Loucy (cell line): ENCODE measurements at regions not wholly inside any gene's neighbourhood (a gene's known extent, or its start where the extent isn't known, plus 50 kb on each side); places are given as distances from the start of the nearest gene placed in this dataset.

Experiments
- H2AFZ ChIP-seq: fragments of 200-600 bp; sonication (generic); 2 replicates; pipeline ENCODE4 v1.6.0; 2016; ENCODE audit warnings: antibody characterized with exemption, mild to moderate bottlenecking, low read length, moderate library complexity
- H3F3A ChIP-seq: fragments of 200-600 bp; 2 replicates; pipeline ENCODE4 v1.6.0; 2016; ENCODE audit warnings: antibody characterized with exemption, low read depth, mild to moderate bottlenecking
- H3K27me3 ChIP-seq: fragments of 200-600 bp; sonication (generic); 2 replicates; pipeline ENCODE4 v1.6.1; 2014; ENCODE audit warnings: low read length, mild to moderate bottlenecking; ENCODE audit not compliant: insufficient read depth, poor library complexity, severe bottlenecking
- H3K36me3 ChIP-seq: fragments of 200-600 bp; sonication (generic); 2 replicates; pipeline ENCODE4 v1.6.1; 2016; ENCODE audit warnings: low read length; ENCODE audit not compliant: insufficient read depth
- H3K4me1 ChIP-seq: fragments of 200-600 bp; sonication (generic); 2 replicates; pipeline ENCODE4 v1.5.1; 2014; ENCODE audit warnings: low read length, mild to moderate bottlenecking; ENCODE audit not compliant: insufficient read depth, poor library complexity, severe bottlenecking
- H3K4me2 ChIP-seq: fragments of 200-600 bp; sonication (generic); 2 replicates; pipeline ENCODE4 v1.6.0; 2014; ENCODE audit warnings: antibody characterized with exemption, low read length, low read depth, mild to moderate bottlenecking; ENCODE audit not compliant: poor library complexity, severe bottlenecking
- H3K4me3 ChIP-seq: fragments of 200-600 bp; sonication (generic); 2 replicates; pipeline ENCODE4 v1.5.1; 2014; ENCODE audit warnings: low read length, mild to moderate bottlenecking, mixed read lengths; ENCODE audit not compliant: poor library complexity, severe bottlenecking
- H3K79me2 ChIP-seq: fragments of 200-600 bp; sonication (generic); 2 replicates; pipeline ENCODE4 v1.6.1; 2014; ENCODE audit warnings: low read length; ENCODE audit not compliant: insufficient read depth
- H3K9ac ChIP-seq: fragments of 200-600 bp; sonication (generic); 2 replicates; pipeline ENCODE4 v1.6.0; 2014; ENCODE audit warnings: mild to moderate bottlenecking, low read depth, low read length, moderate library complexity; ENCODE audit not compliant: poor library complexity, severe bottlenecking
- H3K9me2 ChIP-seq: fragments of 200-600 bp; sonication (generic); replicated peaks from 2 replicates; pipeline ENCODE4 v1.6.1; 2016; ENCODE audit warnings: low read depth, low read length, mixed read lengths
- H3K9me3 ChIP-seq: fragments of 200-600 bp; sonication (generic); 2 replicates; pipeline ENCODE4 v1.6.1; 2014; ENCODE audit warnings: mild to moderate bottlenecking, antibody characterized with exemption, low read length, low read depth; ENCODE audit not compliant: insufficient read depth
- H4K20me1 ChIP-seq: fragments of 200-600 bp; sonication (generic); 2 replicates; pipeline ENCODE4 v1.6.0; 2014; ENCODE audit warnings: antibody characterized with exemption, low read length, mild to moderate bottlenecking; ENCODE audit not compliant: insufficient read depth, poor library complexity, severe bottlenecking
- CTCF ChIP-seq: fragments of 200-600 bp; sonication (generic); conservative IDR thresholded peaks from 2 replicates; pipeline ENCODE4 v1.5.1; 2014; ENCODE audit warnings: mild to moderate bottlenecking, antibody characterized with exemption, low read length
- EZH2phosphoT487 ChIP-seq: fragments of 200-600 bp; IDR thresholded peaks from 2 replicates; pipeline ENCODE4 v1.6.1; 2018; ENCODE audit warnings: antibody characterized with exemption, mild to moderate bottlenecking, moderate library complexity, borderline replicate concordance

DNA sequence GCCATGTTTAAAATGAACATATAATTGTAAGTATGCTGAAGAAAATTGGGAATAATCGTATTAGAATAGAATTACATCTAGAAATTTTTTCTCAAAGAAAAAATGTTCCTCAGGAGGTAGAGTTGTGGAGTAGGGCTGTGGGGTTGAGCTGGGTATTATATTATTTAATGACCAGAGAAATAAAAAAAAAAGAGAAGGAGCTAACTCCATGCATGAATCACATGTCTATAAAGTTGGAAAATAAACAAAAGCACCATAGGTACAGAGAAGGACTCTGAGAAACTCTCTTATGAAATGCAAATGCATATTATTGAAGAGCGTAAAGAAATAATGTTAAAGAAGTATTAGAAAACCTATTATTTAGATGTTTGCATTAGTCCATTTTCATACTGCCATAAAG, 405.5 kb downstream of the EFNB2 start:
- Histone ChIP-seq H3K36me3 (no peaks in the 10 kb centered on the region), H3K9me2 (no peaks in the 10 kb centered on the region), H3K9ac (no peak overlapping the region), H3K79me2 (no peaks in the 10 kb centered on the region), H3K4me2 (no peak overlapping the region), H3K27me3 (no peaks in the 10 kb centered on the region), H3K4me1 (no peaks in the 10 kb centered on the region), H4K20me1 (no peaks in the 10 kb centered on the region), H3F3A (no peaks in the 10 kb centered on the region), H2AFZ (no peak overlapping the region), H3K9me3 (peaks cover 8% of the 10 kb centered on the region; the same call in 1 of the 2 replicates), H3K4me3 (no peak overlapping the region)
- TF ChIP-seq CTCF = no peak
- TF ChIP-seq EZH2phosphoT487 = no peak

DNA sequence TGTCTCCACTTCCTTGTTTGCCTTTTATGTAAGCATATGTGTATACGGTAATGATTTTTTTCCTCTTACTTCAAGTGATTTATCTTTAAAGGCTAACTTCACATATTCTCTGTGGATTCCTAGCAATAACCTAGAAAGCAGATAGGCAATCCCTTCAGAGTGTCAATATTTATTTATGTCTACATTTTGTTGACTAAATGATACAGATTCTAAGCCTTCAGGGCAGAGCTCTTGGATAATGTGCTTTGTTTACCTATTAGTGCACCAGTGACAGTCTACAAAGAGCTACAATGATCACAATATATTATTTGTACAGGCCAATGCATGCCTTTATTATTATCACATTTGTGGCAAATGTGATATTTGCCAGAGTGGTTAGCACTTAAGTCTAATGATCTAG, 406.2 kb downstream of the EFNB2 start:
- Histone ChIP-seq H3K9ac (no peak overlapping the region), H2AFZ (no peak overlapping the region), H3F3A (no peaks in the 10 kb centered on the region), H3K9me3 (0 out of 2 replicates have a peak, but pooled peaks cover 3% of the 10 kb centered on the region), H3K27me3 (no peaks in the 10 kb centered on the region), H3K4me1 (no peaks in the 10 kb centered on the region), H3K79me2 (no peaks in the 10 kb centered on the region), H3K4me2 (no peak overlapping the region), H3K9me2 (no peaks in the 10 kb centered on the region), H4K20me1 (no peaks in the 10 kb centered on the region), H3K4me3 (no peak overlapping the region), H3K36me3 (no peaks in the 10 kb centered on the region)
- no peak for TF ChIP-seq EZH2phosphoT487
- TF ChIP-seq CTCF = no peak

DNA sequence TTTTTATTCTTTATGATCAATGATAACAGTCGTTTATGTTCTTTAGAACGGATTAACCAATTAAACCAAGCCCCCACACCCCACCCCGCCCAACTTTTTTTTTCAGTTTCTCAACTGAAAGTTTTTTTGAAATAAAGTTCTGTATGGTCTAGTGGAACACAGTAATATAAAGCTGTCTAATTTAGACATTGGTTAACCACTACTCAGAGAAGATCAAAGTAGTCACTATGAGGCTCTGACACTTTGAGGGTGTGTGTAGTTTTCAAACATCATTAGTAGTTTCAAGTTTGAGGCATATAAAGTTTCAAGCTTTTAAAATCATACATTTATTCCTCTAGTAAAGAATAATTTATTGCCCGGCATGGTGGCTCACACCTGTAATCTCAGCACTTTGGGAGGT, 413.2 kb downstream of the EFNB2 start:
- H2AFZ ChIP-seq = no peak overlapping the region
- H3K4me1 ChIP-seq = no peaks in the 10 kb centered on the region
- H3K36me3 ChIP-seq = no peaks in the 10 kb centered on the region
- no peak overlapping the region for H3K9ac ChIP-seq
- H3K9me3 ChIP-seq = no peaks in the 10 kb centered on the region
- H3K4me2 ChIP-seq = no peak overlapping the region
- H4K20me1 ChIP-seq = no peaks in the 10 kb centered on the region
- no peak for TF ChIP-seq CTCF
- no peak for TF ChIP-seq EZH2phosphoT487
- H3F3A ChIP-seq = no peaks in the 10 kb centered on the region
- no peaks in the 10 kb centered on the region for H3K9me2 ChIP-seq
- H3K4me3 ChIP-seq = no peak overlapping the region
- H3K79me2 ChIP-seq = no peaks in the 10 kb centered on the region
- H3K27me3 ChIP-seq = no peaks in the 10 kb centered on the region
